ENCODE measurements at regions not wholly inside any gene's neighbourhood (a gene's known extent, or its start where the extent isn't known, plus 50 kb on each side); places are given as distances from the start of the nearest gene placed in this dataset.

DNA sequence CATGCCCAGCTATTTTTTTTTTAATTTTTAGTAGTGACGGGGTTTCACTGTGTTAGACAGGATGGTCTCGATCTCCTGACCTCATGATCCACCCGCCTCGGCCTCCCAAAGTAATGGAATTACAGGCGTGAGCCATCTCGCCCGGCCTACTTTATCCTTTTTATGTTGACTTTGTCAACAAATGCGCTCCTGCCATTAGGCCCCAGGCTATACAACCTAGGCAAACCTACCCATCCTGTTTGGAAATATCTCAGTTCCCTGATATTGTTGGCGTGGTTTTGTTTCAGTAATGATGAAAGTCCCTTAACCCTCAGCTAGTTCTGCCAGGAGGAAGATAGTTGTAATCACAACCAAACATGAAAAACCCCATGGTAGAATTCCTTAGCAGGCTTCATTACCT, 249.4 kb upstream of the SOX11 start:
- Histone ChIP-seq H3K27ac (ENCODE audit: low read depth, low read length) (no peak overlapping the region), H3K9me2 (replicated peaks; ENCODE audit: control insufficient read depth, low read length) (no peaks in the 10 kb centered on the region), H3K4me2 (ENCODE audit: low read length) (no peak overlapping the region), H3K9me3 (ENCODE audit: control insufficient read depth, insufficient read depth, low read length) (no peaks in the 10 kb centered on the region), H3K79me2 (ENCODE audit: control insufficient read depth, low read length) (no peaks in the 10 kb centered on the region), H3K4me1 (ENCODE audit: control insufficient read depth, low read length) (no peaks in the 10 kb centered on the region), H3K27me3 (ENCODE audit: control insufficient read depth, low read length) (no peaks in the 10 kb centered on the region), H3K4me3 (ENCODE audit: low read length) (no peak overlapping the region), H3F3A (ENCODE audit: control insufficient read depth, insufficient read depth) (no peaks in the 10 kb centered on the region), H4K20me1 (ENCODE audit: control insufficient read depth, insufficient read depth, low read depth, low read length) (no peaks in the 10 kb centered on the region), H3K36me3 (ENCODE audit: control insufficient read depth, low read length) (no peaks in the 10 kb centered on the region)
- TF ChIP-seq, protein P1, sequence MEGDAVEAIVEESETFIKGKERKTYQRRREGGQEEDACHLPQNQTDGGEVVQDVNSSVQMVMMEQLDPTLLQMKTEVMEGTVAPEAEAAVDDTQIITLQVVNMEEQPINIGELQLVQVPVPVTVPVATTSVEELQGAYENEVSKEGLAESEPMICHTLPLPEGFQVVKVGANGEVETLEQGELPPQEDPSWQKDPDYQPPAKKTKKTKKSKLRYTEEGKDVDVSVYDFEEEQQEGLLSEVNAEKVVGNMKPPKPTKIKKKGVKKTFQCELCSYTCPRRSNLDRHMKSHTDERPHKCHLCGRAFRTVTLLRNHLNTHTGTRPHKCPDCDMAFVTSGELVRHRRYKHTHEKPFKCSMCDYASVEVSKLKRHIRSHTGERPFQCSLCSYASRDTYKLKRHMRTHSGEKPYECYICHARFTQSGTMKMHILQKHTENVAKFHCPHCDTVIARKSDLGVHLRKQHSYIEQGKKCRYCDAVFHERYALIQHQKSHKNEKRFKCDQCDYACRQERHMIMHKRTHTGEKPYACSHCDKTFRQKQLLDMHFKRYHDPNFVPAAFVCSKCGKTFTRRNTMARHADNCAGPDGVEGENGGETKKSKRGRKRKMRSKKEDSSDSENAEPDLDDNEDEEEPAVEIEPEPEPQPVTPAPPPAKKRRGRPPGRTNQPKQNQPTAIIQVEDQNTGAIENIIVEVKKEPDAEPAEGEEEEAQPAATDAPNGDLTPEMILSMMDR (IDR thresholded peaks at IDR 0.05; ENCODE audit: low read depth, low read length, poor library complexity, severe bottlenecking): no peak
- no peak for TF ChIP-seq EZH2phosphoT487 (IDR thresholded peaks at IDR 0.05; ENCODE audit: borderline replicate concordance, low read length)

DNA sequence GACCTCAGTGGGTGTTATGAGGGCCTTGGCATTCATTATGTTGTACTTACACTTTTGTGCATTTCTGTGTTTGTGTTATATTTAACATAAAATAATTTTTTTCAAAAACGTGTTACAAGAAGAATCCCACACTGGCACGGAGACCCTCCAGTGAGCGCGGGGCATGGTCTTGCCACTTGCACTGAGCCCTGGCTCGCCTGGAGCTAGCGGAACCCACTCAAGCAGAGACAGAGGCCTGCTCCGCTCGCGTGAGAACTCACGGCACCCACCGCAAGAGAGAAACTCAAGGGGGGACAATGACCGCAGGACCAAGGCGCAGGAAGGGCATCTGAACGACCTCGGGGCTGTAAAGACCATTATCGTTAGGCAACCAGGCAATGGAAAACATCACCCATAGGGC, 248.0 kb upstream of the SOX11 start:
- Histone ChIP-seq H3K36me3 (ENCODE audit: control insufficient read depth, low read length) (no peaks in the 10 kb centered on the region), H3K79me2 (ENCODE audit: control insufficient read depth, low read length) (no peaks in the 10 kb centered on the region), H3K4me3 (ENCODE audit: low read length) (no peak overlapping the region), H3K4me2 (ENCODE audit: low read length) (no peak overlapping the region), H3K4me1 (ENCODE audit: control insufficient read depth, low read length) (no peaks in the 10 kb centered on the region), H3K9me3 (ENCODE audit: control insufficient read depth, insufficient read depth, low read length) (no peaks in the 10 kb centered on the region), H3K9me2 (replicated peaks; ENCODE audit: control insufficient read depth, low read length) (no peaks in the 10 kb centered on the region), H3F3A (ENCODE audit: control insufficient read depth, insufficient read depth) (no peaks in the 10 kb centered on the region), H3K27me3 (ENCODE audit: control insufficient read depth, low read length) (no peaks in the 10 kb centered on the region), H4K20me1 (ENCODE audit: control insufficient read depth, insufficient read depth, low read depth, low read length) (no peaks in the 10 kb centered on the region), H3K27ac (ENCODE audit: low read depth, low read length) (no peak overlapping the region)
- TF ChIP-seq, protein P1 (IDR thresholded peaks at IDR 0.05; ENCODE audit: low read depth, low read length, poor library complexity, severe bottlenecking): no peak
- TF ChIP-seq EZH2phosphoT487 (IDR thresholded peaks at IDR 0.05; ENCODE audit: borderline replicate concordance, low read length): no peak

DNA sequence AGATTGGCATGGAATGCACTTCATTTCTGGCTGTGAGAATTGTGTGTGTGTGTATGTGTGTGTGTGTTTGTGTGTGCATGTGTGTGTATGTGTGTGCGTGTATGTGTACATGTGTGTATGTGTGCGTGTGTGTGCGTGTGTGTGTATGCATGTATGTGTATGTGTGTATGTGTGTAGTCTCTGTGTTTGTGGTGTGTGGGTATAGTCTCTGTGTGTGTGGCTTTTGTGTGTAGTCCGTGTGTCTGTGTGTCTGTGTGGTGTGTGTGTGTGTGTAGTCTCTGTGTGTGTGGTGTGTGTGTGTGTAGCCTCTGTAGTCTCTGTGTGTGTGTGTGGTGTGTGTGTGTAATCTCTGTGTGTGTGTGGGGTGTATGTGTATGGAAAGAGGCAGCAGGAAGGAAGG, 247.3 kb upstream of the SOX11 start:
- no peak overlapping the region for H3K4me2 ChIP-seq (ENCODE audit: low read length)
- H3K9me3 ChIP-seq (ENCODE audit: control insufficient read depth, insufficient read depth, low read length): no peaks in the 10 kb centered on the region
- no peaks in the 10 kb centered on the region for H3K9me2 ChIP-seq (replicated peaks; ENCODE audit: control insufficient read depth, low read length)
- H3K27me3 ChIP-seq (ENCODE audit: control insufficient read depth, low read length): no peaks in the 10 kb centered on the region
- H3K36me3 ChIP-seq (ENCODE audit: control insufficient read depth, low read length): no peaks in the 10 kb centered on the region
- TF ChIP-seq EZH2phosphoT487 (IDR thresholded peaks at IDR 0.05; ENCODE audit: borderline replicate concordance, low read length): no peak
- TF ChIP-seq, protein P1 (IDR thresholded peaks at IDR 0.05; ENCODE audit: low read depth, low read length, poor library complexity, severe bottlenecking): no peak
- no peaks in the 10 kb centered on the region for H3F3A ChIP-seq (ENCODE audit: control insufficient read depth, insufficient read depth)
- H3K4me1 ChIP-seq (ENCODE audit: control insufficient read depth, low read length): no peaks in the 10 kb centered on the region
- no peak overlapping the region for H3K27ac ChIP-seq (ENCODE audit: low read depth, low read length)
- H3K79me2 ChIP-seq (ENCODE audit: control insufficient read depth, low read length): no peaks in the 10 kb centered on the region
- H4K20me1 ChIP-seq (ENCODE audit: control insufficient read depth, insufficient read depth, low read depth, low read length): no peaks in the 10 kb centered on the region
- H3K4me3 ChIP-seq (ENCODE audit: low read length): no peak overlapping the region

DNA sequence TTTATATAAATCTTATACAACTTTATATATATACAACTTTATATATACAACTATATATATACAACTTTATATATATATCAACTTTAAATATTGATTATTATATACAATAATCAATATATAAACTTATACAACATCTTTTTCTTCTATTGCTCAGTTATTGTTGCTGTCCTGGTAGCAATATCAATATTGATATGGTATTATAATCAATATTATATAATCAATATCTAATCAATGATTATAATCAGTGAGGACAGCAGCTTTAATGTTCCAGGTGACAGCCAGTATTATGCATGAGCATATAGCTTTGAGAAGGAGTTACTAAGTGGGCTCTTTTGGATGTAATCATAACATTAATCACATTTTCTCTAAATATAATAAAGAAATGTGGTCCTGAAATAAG, 242.3 kb upstream of the SOX11 start:
- no peaks in the 10 kb centered on the region for H3K27me3 ChIP-seq (ENCODE audit: control insufficient read depth, low read length)
- no peak overlapping the region for H3K4me3 ChIP-seq (ENCODE audit: low read length)
- H3K4me2 ChIP-seq (ENCODE audit: low read length): no peak overlapping the region
- no peaks in the 10 kb centered on the region for H3K9me3 ChIP-seq (ENCODE audit: control insufficient read depth, insufficient read depth, low read length)
- no peak for TF ChIP-seq EZH2phosphoT487 (IDR thresholded peaks at IDR 0.05; ENCODE audit: borderline replicate concordance, low read length)
- TF ChIP-seq, protein P1 (IDR thresholded peaks at IDR 0.05; ENCODE audit: low read depth, low read length, poor library complexity, severe bottlenecking): no peak
- no peaks in the 10 kb centered on the region for H3F3A ChIP-seq (ENCODE audit: control insufficient read depth, insufficient read depth)
- H4K20me1 ChIP-seq (ENCODE audit: control insufficient read depth, insufficient read depth, low read depth, low read length): no peaks in the 10 kb centered on the region
- H3K79me2 ChIP-seq (ENCODE audit: control insufficient read depth, low read length): no peaks in the 10 kb centered on the region
- no peak overlapping the region for H3K27ac ChIP-seq (ENCODE audit: low read depth, low read length)
- H3K36me3 ChIP-seq (ENCODE audit: control insufficient read depth, low read length): no peaks in the 10 kb centered on the region
- H3K9me2 ChIP-seq (replicated peaks; ENCODE audit: control insufficient read depth, low read length): no peaks in the 10 kb centered on the region
- no peaks in the 10 kb centered on the region for H3K4me1 ChIP-seq (ENCODE audit: control insufficient read depth, low read length)
